ENCODE measurements at regions not wholly inside any gene's neighbourhood (a gene's known extent, or its start where the extent isn't known, plus 50 kb on each side); places are given as distances from the start of the nearest gene placed in this dataset.
"Not testable (repeated sequence)": the region's sequence is repeated elsewhere in the genome, so short reads cannot be mapped to it uniquely, and the experiment has no call there.

- H3K36me3 ChIP-seq (ENCODE audit: control insufficient read depth in 2 of 2, insufficient read depth in 2 of 2, low read length in 1 of 2); DNase-seq (ENCODE audit: low read depth, low spot score); POLR2A ChIA-PET; H3K4me2 ChIP-seq (ENCODE audit: control insufficient read depth, insufficient read depth); H3K4me3 ChIP-seq; ATAC-seq; H3K79me2 ChIP-seq (ENCODE audit: control insufficient read depth, insufficient read depth, low read length); H3K9ac ChIP-seq (ENCODE audit: control insufficient read depth, insufficient read depth, low read length); H3K9me3 ChIP-seq (replicated peaks; ENCODE audit: control insufficient read depth, insufficient read depth, low read length); FAIRE-seq; H4K20me1 ChIP-seq (ENCODE audit: control insufficient read depth, insufficient read depth); RAD21 ChIA-PET (ENCODE audit: unreplicated experiment); SMC1A ChIA-PET (ENCODE audit: uncharacterized antibody, unreplicated experiment); H2AFZ ChIP-seq (ENCODE audit: control insufficient read depth, low read depth, low read length); BruUV-seq (replicated peaks); H3K4me1 ChIP-seq (ENCODE audit: control insufficient read depth, insufficient read depth, low read length); H3K27ac ChIP-seq (ENCODE audit: control insufficient read depth, insufficient read depth); H3K27me3 ChIP-seq (replicated peaks in 1 of 2; ENCODE audit: control insufficient read depth in 2 of 2, insufficient read depth in 2 of 2, low read length in 1 of 2): not testable (repeated sequence)
- CTCF ChIA-PET = interaction anchor here (2.0 kb wide), 1 partner anchor 15 kb away, joined by 9 read pairs; no protein-coding TSS in a partner anchor
- 7% methylated on average over 4 of the region's 4 CpGs for WGBS (ENCODE audit: insufficient coverage, insufficient replicate concordance, low lambda C conversion rate, missing lambda C conversion rate)
- intact Hi-C loops (cut with micrococcal nuclease; ENCODE audit: unreplicated experiment) = loop anchor here (5.0 kb wide), 2 partner anchors 451 to 1091 kb away; no protein-coding TSS in a partner anchor
- in situ Hi-C loops (cut with MboI) = loop anchor here (25.0 kb wide), 1 partner anchor 441 kb away; no protein-coding TSS in a partner anchor
Measured at GRCh38 chr7:13728430-13728829, 261.0 kb downstream of the ETV1 start.

- H3K9ac ChIP-seq (ENCODE audit: control insufficient read depth, insufficient read depth, low read length) = no peak overlapping the region
- no peaks in the 10 kb centered on the region for H3K79me2 ChIP-seq (ENCODE audit: control insufficient read depth, insufficient read depth, low read length)
- H4K20me1 ChIP-seq (ENCODE audit: control insufficient read depth, insufficient read depth) = no peaks in the 10 kb centered on the region
- no peak overlapping the region for H3K4me2 ChIP-seq (ENCODE audit: control insufficient read depth, insufficient read depth)
- no peaks in the 10 kb centered on the region for H3K27me3 ChIP-seq (replicated peaks in 1 of 2; ENCODE audit: control insufficient read depth in 2 of 2, insufficient read depth in 2 of 2, low read length in 1 of 2)
- H3K4me1 ChIP-seq (ENCODE audit: control insufficient read depth, insufficient read depth, low read length) = no peaks in the 10 kb centered on the region
- H2AFZ ChIP-seq (ENCODE audit: control insufficient read depth, low read depth, low read length) = no peak overlapping the region
- ChIA-PET SMC1A (ENCODE audit: uncharacterized antibody, unreplicated experiment) (no interaction called here), RAD21 (ENCODE audit: unreplicated experiment) (no interaction called here), POLR2A (no interaction called here), CTCF (no interaction called here)
- H3K27ac ChIP-seq (ENCODE audit: control insufficient read depth, insufficient read depth) = no peak overlapping the region
- no peak for DNase-seq (ENCODE audit: low read depth, low spot score)
- TF ChIP-seq USF2 (IDR thresholded peaks at IDR 0.05; ENCODE audit: borderline replicate concordance, low read depth, low read length) (no peak), HCFC1 (IDR thresholded peaks at IDR 0.05; ENCODE audit: low read length) (no peak), SRF (IDR thresholded peaks at IDR 0.05; ENCODE audit: low read depth in 2 of 2, low read length in 2 of 2) (no peak), FOXK2 (IDR thresholded peaks at IDR 0.05) (no peak), SREBF2 (IDR thresholded peaks at IDR 0.05; ENCODE audit: low read length) (no peak), SUZ12 (IDR thresholded peaks at IDR 0.05; ENCODE audit: unreplicated experiment) (no peak), MTA3 (IDR thresholded peaks at IDR 0.05; ENCODE audit: borderline replicate concordance, low read length) (no peak), E2F8 (IDR thresholded peaks at IDR 0.05; ENCODE audit: low read depth, partially characterized antibody) (no peak), IRF4 (IDR thresholded peaks at IDR 0.05; ENCODE audit: low read depth, low read length) (no peak), SREBF1 (IDR thresholded peaks at IDR 0.05; ENCODE audit: low read length) (no peak), ASH2L (IDR thresholded peaks at IDR 0.05; ENCODE audit: borderline replicate concordance, low read depth) (no peak), NRF1 (conservative IDR thresholded peaks at IDR 0.05; ENCODE audit: low read depth, low read length) (no peak), SUPT20H (IDR thresholded peaks at IDR 0.05; ENCODE audit: borderline replicate concordance, control insufficient read depth, low read depth, low read length) (no peak)
- no TSS peak for BruUV-seq (replicated peaks)
- in situ Hi-C loops (cut with MboI) (loop anchor here (25.0 kb wide), 1 partner anchor 444 kb away; no protein-coding TSS in a partner anchor), intact Hi-C loops (cut with micrococcal nuclease; ENCODE audit: unreplicated experiment) (no loop called here)
- ATAC-seq = no peak
- FAIRE-seq = no peak
- H3K9me3 ChIP-seq (replicated peaks; ENCODE audit: control insufficient read depth, insufficient read depth, low read length) = no peaks in the 10 kb centered on the region
- H3K36me3 ChIP-seq (ENCODE audit: control insufficient read depth in 2 of 2, insufficient read depth in 2 of 2, low read length in 1 of 2) = no peaks in the 10 kb centered on the region
- H3K4me3 ChIP-seq = no peak overlapping the region
Measured at GRCh38 chr7:13731643-13732042, 257.8 kb downstream of the ETV1 start.

Measured in GM12878 (cell line).